A549 (cell line): ENCODE measurements at regions not wholly inside any gene's neighbourhood (a gene's known extent, or its start where the extent isn't known, plus 50 kb on each side); places are given as distances from the start of the nearest gene placed in this dataset.

Experiments used
- CBX2 ChIP-seq: fragments of 200-600 bp; sonication (generic); IDR thresholded peaks from 2 replicates; pipeline ENCODE4 v1.6.1; 2016; ENCODE audit warnings: low read depth, mild to moderate bottlenecking, borderline replicate concordance
- CTCF ChIP-seq: fragments of >200 bp; sonication (Bioruptor Twin); formaldehyde crosslinking; IDR thresholded peaks from 3 replicates; pipeline ENCODE4 v1.5.1; 2016
- JUN ChIP-seq, 2 experiments: fragments of >200 bp; sonication (Bioruptor Twin); formaldehyde crosslinking; IDR thresholded peaks; 2 replicates in 1 of 2; 3 replicates in 1 of 2; pipeline ENCODE4 v1.6.1; 2016 to 2017
- POLR2A ChIP-seq: IDR thresholded peaks from 2 replicates; pipeline ENCODE4 v1.6.1; 2012; ENCODE audit warnings: mild to moderate bottlenecking, low read length
- REST ChIP-seq: fragments of 200-600 bp; sonication (generic); IDR thresholded peaks from 2 replicates; pipeline ENCODE4 v1.6.1; 2016; ENCODE audit warnings: antibody characterized with exemption, mild to moderate bottlenecking, moderate library complexity

GRCh38 chr2:48092846-48093803 lies 186.8 kb upstream of the FBXO11 start:
- TF ChIP-seq JUN (IDR thresholded peaks at IDR 0.05) (no peak), POLR2A (no peak), REST (no peak), CBX2 (no peak), CTCF (no peak)
